Nephron progenitor cell (in vitro differentiated cells): ENCODE measurements at regions not wholly inside any gene's neighbourhood (a gene's known extent, or its start where the extent isn't known, plus 50 kb on each side); places are given as distances from the start of the nearest gene placed in this dataset.

Experiments
- DNase-seq: peaks from one replicate; pipeline ENCODE4 v3.0.0; 2021
- H3K27ac Mint-ChIP-seq: 2 replicates; pipeline ENCODE4 v1.8.0; 2021; ENCODE audit warnings: mild to moderate bottlenecking, moderate library complexity, mixed read lengths
- H3K27me3 Mint-ChIP-seq: 2 replicates; pipeline ENCODE4 v1.8.0; 2021; ENCODE audit warnings: mild to moderate bottlenecking, low read depth, mixed read lengths; ENCODE audit not compliant: poor library complexity
- H3K36me3 Mint-ChIP-seq: 2 replicates; pipeline ENCODE4 v1.8.0; 2021; ENCODE audit warnings: low read depth, mixed read lengths
- H3K4me1 Mint-ChIP-seq: 2 replicates; pipeline ENCODE4 v1.8.0; 2021; ENCODE audit warnings: mixed read lengths
- H3K4me3 Mint-ChIP-seq: 2 replicates; pipeline ENCODE4 v1.8.0; 2021; ENCODE audit warnings: mild to moderate bottlenecking, moderate library complexity, mixed read lengths
- H3K9me3 Mint-ChIP-seq: 2 replicates; pipeline ENCODE4 v1.8.0; 2021; ENCODE audit warnings: mild to moderate bottlenecking, moderate library complexity, mixed read lengths
- CTCF ChIP-seq: fragments of 200-600 bp; sonication (generic); IDR thresholded peaks from 2 replicates; pipeline ENCODE4 v1.5.0; 2021; ENCODE audit warnings: antibody characterized with exemption

GRCh38 chr2:240198226-240198625, 57.8 kb upstream of the OTOS start:
- H3K36me3 Mint-ChIP-seq: no peaks in the 10 kb centered on the region
- peaks cover 14% of the 10 kb centered on the region for H3K27me3 Mint-ChIP-seq
- H3K4me3 Mint-ChIP-seq: no peak overlapping the region
- no peak for TF ChIP-seq CTCF
- H3K4me1 Mint-ChIP-seq: peaks cover 32% of the 10 kb centered on the region
- DNase-seq: no peak
- peaks cover 9% of the 10 kb centered on the region for H3K9me3 Mint-ChIP-seq
- H3K27ac Mint-ChIP-seq: no peak overlapping the region

- no peak for TF ChIP-seq CTCF
- no peak overlapping the region for H3K27ac Mint-ChIP-seq
- no peak overlapping the region for H3K4me3 Mint-ChIP-seq
- H3K9me3 Mint-ChIP-seq: peaks cover 9% of the 10 kb centered on the region
- peaks cover 14% of the 10 kb centered on the region for H3K27me3 Mint-ChIP-seq
- no peaks in the 10 kb centered on the region for H3K36me3 Mint-ChIP-seq
- DNase-seq: no peak
- peaks cover 30% of the 10 kb centered on the region for H3K4me1 Mint-ChIP-seq
Observed at GRCh38 chr2:240199133-240199870, 58.8 kb upstream of the OTOS start.

GRCh38 chr2:240200230-240201051, 60.0 kb upstream of the OTOS start:
- Mint-ChIP-seq H3K4me3 (no peak overlapping the region), H3K4me1 (peaks cover 34% of the 10 kb centered on the region), H3K9me3 (peaks cover 10% of the 10 kb centered on the region), H3K27ac (no peak overlapping the region), H3K27me3 (peaks cover 10% of the 10 kb centered on the region), H3K36me3 (no peaks in the 10 kb centered on the region)
- no peak for DNase-seq
- no peak for TF ChIP-seq CTCF

GRCh38 chr2:240201866-240202265, 61.4 kb upstream of the OTOS start:
- TF ChIP-seq CTCF: no peak
- H3K36me3 Mint-ChIP-seq: no peaks in the 10 kb centered on the region
- no peak overlapping the region for H3K27ac Mint-ChIP-seq
- peaks cover 17% of the 10 kb centered on the region for H3K9me3 Mint-ChIP-seq
- peaks cover 35% of the 10 kb centered on the region for H3K4me1 Mint-ChIP-seq
- peaks cover 14% of the 10 kb centered on the region for H3K27me3 Mint-ChIP-seq
- no peak for DNase-seq
- no peak overlapping the region for H3K4me3 Mint-ChIP-seq

GRCh38 chr2:240202586-240202985, 62.1 kb upstream of the OTOS start:
- Mint-ChIP-seq H3K27me3 (peaks cover 16% of the 10 kb centered on the region), H3K4me1 (peaks cover 35% of the 10 kb centered on the region), H3K36me3 (no peaks in the 10 kb centered on the region), H3K27ac (no peak overlapping the region), H3K4me3 (no peak overlapping the region), H3K9me3 (peaks cover 17% of the 10 kb centered on the region)
- TF ChIP-seq CTCF: no peak
- DNase-seq: no peak
